ENCODE measurements at regions not wholly inside any gene's neighbourhood (a gene's known extent, or its start where the extent isn't known, plus 50 kb on each side); places are given as distances from the start of the nearest gene placed in this dataset.

- Histone ChIP-seq H2BK5ac (ENCODE audit: low read depth, low read length, poor library complexity, severe bottlenecking) (no peak overlapping the region), H4K20me1 (ENCODE audit: insufficient read depth, low read length) (no peaks in the 10 kb centered on the region), H3K4me2 (ENCODE audit: low read depth, low read length) (no peak overlapping the region), H3K23ac (ENCODE audit: low read depth, low read length) (no peak overlapping the region), H3K9me3 (ENCODE audit: control insufficient read depth, insufficient read depth, low read length) (no peaks in the 10 kb centered on the region), H2BK120ac (ENCODE audit: low read depth, low read length) (no peak overlapping the region), H3K27me3 (ENCODE audit: control insufficient read depth, insufficient read depth, low read length) (no peaks in the 10 kb centered on the region), H4K5ac (ENCODE audit: low read depth, low read length) (no peak overlapping the region), H3K79me1 (ENCODE audit: low read depth in 1 of 2, low read length in 2 of 2) (no peaks in the 10 kb centered on the region), H2BK20ac (ENCODE audit: low read depth, low read length) (peak overlapping the region; percentile 34; the same call in 1 of the 2 replicates), H2AK9ac (replicated peaks; ENCODE audit: low read depth, low read length, poor library complexity) (no peak overlapping the region), H3K14ac (replicated peaks; ENCODE audit: low read depth, low read length) (no peak overlapping the region), H4K8ac (ENCODE audit: low read depth in 2 of 2, low read length in 2 of 2) (no peak overlapping the region), H2AK5ac (ENCODE audit: low read depth, low read length) (no peak overlapping the region; the same call in 1 of the 2 replicates), H3K4ac (ENCODE audit: low read depth, low read length) (no peak overlapping the region), H3K27ac (ENCODE audit: insufficient read depth, low read length) (no peak overlapping the region), H3K9me1 (ENCODE audit: insufficient read depth, low read length) (no peaks in the 10 kb centered on the region), H3K4me1 (ENCODE audit: control insufficient read depth, insufficient read depth, low read length) (no peaks in the 10 kb centered on the region), H3K18ac (ENCODE audit: low read depth, low read length) (no peak overlapping the region), H4K91ac (ENCODE audit: insufficient read depth, low read depth, low read length) (no peak overlapping the region), H3K56ac (ENCODE audit: extremely low read depth, insufficient read depth, low read length) (no peak overlapping the region), H3K9ac (ENCODE audit: low read depth, low read length) (no peak overlapping the region), H2BK15ac (ENCODE audit: low read depth, low read length) (no peak overlapping the region; the same call in 2 of the 3 replicates), H2AFZ (replicated peaks; ENCODE audit: low read length, poor library complexity) (no peak overlapping the region), H3K36me3 (ENCODE audit: control insufficient read depth, insufficient read depth, low read length) (no peaks in the 10 kb centered on the region), H3K4me3 (ENCODE audit: insufficient read depth, low read depth, low read length) (no peak overlapping the region)
- dilution Hi-C loops (cut with HindIII; ENCODE audit: low sequenced_read_pairs, unreplicated experiment) (no loop called here), in situ Hi-C loops (cut with MboI; ENCODE audit: low sequenced_read_pairs) (no loop called here), intact Hi-C loops (cut with micrococcal nuclease) (no loop called here)
- CTCF ChIA-PET = no interaction called here
- POLR2A ChIA-PET (ENCODE audit: unreplicated experiment) = no interaction called here
- BruUV-seq (replicated peaks) = no TSS peak
- WGBS, 2 experiments (ENCODE audit: extremely low coverage in 2 of 2, insufficient read length in 1 of 2) = no CpG with 5 or more reads among the region's 1 CpG
- TF ChIP-seq ELK1 (IDR thresholded peaks at IDR 0.05; ENCODE audit: borderline replicate concordance, low read depth, low read length) = no peak
- TF ChIP-seq CEBPB (IDR thresholded peaks at IDR 0.05; ENCODE audit: low read depth, low read length) = peak; percentile 77
- ATAC-seq (ENCODE audit: low read depth) (no peak), DNase-seq (no peak)
Measured at GRCh38 chr2:157046396-157046795, 211.1 kb upstream of the GALNT5 start.

Measured in IMR-90 (cell line).